Iris pigment epithelial cell (primary cell): ENCODE measurements at regions not wholly inside any gene's neighbourhood (a gene's known extent, or its start where the extent isn't known, plus 50 kb on each side); places are given as distances from the start of the nearest gene placed in this dataset.

Experiments used
- DNase-seq: peaks from one replicate; pipeline ENCODE4 v3.0.0-alpha.2; 2011; ENCODE audit warnings: low read depth

GRCh38 chr15:72920551-72920950 is 131.7 kb upstream of the NEO1 start:
- DNase-seq = no peak

GRCh38 chr15:72919936-72920465 is 132.3 kb upstream of the NEO1 start:
- DNase-seq = no peak

- DNase-seq = peak; percentile 2
Observed at GRCh38 chr15:72916897-72917296, 133.3 kb upstream of the ADPGK start.

DNA sequence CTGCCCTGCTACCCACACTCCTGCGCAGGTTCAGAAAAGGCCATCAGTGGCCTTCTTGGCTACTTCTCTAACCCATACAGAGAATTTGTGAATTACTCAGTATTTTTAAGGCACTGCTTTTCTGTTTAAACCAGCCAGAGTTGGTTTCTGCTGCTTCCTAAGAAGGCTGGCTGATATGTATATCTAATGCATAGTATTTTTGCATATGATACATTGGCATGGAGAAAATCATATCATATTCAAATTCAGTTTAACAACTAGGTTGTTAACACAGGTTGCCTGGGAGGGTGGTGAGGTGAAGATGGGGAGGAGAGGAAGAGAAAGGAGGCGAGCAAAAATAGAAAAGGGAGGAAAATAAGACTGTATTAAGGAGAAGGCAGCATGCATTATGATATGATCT is 132.8 kb upstream of the ADPGK start:
- no peak for DNase-seq

GRCh38 chr15:72915843-72916242 is 132.3 kb upstream of the ADPGK start:
- DNase-seq = no peak

- DNase-seq = no peak
Observed at GRCh38 chr15:72912996-72913395, 129.4 kb upstream of the ADPGK start.

- no peak for DNase-seq
Observed at GRCh38 chr15:72912121-72912520, 128.6 kb upstream of the ADPGK start.

DNA sequence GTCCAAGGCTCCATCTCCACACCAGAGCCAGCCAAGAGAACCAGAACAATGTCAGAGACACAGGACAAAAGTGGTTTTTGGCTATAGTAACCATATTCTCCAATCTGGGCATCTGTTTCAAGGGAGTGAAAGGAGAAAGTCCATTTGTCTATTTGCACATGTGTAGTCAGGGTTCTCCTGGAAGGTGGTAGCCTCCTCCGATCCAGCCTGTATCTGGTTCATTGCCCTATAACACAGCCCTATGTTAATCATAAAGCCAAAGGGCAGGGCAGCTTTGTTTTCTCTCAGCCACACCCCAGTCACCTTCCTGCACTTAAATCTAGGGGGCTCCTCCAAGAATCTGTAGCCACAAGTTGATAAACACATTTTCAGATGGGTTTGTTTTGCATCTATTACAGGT is 128.1 kb upstream of the ADPGK start:
- no peak for DNase-seq

DNA sequence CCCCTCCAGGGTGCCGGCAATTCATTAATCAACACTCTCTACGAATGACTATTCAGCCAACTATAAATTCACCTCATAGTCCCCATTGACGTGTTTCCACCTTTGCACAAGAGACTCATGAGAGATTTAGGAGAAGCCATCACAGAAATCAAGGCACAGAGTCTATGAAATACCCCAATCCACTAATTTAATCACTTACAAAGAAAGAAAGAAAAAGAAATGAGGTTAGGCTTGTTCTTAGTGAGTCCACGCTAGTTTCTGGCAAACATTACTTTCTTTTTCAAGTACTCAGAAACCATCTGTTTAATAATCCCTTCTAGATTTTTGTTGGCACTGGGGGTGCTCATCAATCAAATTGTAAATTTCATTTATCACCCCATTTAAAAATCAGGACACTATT is 125.2 kb upstream of the ADPGK start:
- DNase-seq = no peak

GRCh38 chr15:72907733-72908132 is 124.2 kb upstream of the ADPGK start:
- no peak for DNase-seq

- DNase-seq = no peak
Observed at GRCh38 chr15:72902919-72903260, 119.3 kb upstream of the ADPGK start.

GRCh38 chr15:72902245-72902918 is 118.8 kb upstream of the ADPGK start:
- DNase-seq = peak; percentile 14

- no peak for DNase-seq
Observed at GRCh38 chr15:72892986-72893385, 109.4 kb upstream of the ADPGK start.

DNA sequence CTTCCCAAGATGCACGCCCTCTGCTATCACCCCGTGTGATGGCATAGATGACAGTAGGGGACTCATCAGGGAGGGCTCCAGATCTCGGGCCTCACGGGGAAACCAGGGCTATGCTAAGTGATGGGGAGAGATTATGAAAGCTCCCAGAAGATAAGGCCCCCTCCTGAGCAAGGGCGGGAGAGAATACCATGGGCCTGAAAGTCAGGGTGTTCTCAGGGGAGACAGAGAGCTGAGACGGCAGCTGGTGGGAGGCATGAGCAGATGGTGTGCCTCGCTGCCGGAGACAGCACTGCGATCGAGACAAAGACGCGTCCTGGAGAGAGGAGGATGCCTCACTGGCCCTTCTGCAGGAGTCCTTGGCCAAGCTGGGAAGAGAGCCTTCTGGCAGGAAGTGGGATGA is 106.5 kb upstream of the ADPGK start:
- DNase-seq = no peak

DNA sequence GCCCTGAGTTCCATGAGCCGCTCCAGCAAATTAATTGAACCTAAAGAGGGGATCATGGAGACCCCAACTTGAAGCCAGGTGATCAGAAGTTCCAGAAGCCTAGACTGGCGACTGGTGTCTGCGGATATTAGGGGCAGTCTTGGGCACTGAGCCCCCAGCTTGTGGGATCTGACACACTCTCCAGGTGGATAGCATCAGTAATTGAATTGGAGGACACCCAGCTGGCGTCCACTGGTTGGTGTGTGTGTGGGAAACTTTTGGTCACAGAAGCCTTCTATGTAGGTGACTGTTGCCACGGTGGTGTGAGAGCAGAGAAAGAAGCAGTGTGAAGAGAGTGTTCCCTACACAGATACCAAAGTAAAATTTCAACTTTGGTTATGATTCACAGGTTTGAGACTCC is 106.0 kb upstream of the ADPGK start:
- no peak for DNase-seq

DNA sequence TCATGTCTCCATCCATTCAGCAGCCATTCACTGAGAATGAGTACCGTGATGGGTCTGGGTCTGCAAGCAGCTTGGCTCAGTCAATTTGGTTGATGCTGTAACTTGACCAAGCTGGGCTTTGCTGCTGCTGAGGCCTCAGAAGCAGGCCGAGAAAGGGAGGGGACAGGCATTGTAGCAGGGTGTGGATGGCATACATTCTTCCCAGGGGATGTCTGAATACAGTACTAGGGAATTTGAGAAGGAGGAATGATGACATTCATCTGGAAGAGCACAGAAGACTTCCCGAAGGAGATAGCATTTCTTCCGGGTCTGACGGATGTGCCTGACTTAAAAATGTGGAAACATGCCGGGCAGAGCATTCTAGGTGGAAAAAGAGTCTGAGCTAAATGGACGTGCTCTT is 105.3 kb upstream of the ADPGK start:
- DNase-seq = no peak

DNA sequence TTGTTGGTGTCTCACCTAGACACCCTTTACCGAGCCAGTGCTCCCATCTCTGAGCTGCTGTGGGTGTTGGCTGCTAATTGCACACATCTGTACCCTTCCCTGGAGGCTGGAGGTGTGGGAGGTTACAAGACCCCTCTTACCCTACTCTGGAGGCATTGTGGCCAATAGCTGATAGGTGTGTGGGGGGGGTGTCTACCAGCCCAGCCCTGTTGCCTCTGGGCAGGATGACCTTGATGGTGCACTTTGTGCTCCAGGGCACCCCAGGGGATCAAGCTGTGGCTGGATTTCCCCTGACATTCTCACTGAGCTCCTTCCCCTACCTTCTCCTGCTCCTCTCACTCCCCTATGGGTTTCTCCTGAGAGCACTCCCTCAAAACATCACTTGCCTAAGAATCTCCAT is 104.7 kb upstream of the ADPGK start:
- no peak for DNase-seq

GRCh38 chr15:72887376-72887775 is 103.8 kb upstream of the ADPGK start:
- no peak for DNase-seq

DNA sequence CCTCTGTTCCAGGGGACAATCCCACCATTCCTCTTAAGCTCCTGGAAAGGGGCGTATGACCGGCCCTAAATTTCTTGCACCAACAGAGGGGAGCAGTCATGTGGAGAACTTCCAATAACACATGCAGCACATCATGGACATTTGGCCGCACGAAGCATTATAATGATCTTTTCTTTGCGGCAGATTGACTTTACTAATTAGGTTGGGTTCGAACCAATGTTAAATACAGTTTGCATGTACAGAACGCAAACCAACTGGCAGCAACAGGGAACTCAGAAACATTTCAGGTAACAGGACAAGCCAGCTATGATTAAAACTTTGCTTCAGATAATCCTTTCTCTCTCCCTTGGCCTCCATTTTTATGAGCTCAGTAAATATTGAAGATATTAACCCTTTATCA is 100.8 kb upstream of the ADPGK start:
- DNase-seq = no peak

DNA sequence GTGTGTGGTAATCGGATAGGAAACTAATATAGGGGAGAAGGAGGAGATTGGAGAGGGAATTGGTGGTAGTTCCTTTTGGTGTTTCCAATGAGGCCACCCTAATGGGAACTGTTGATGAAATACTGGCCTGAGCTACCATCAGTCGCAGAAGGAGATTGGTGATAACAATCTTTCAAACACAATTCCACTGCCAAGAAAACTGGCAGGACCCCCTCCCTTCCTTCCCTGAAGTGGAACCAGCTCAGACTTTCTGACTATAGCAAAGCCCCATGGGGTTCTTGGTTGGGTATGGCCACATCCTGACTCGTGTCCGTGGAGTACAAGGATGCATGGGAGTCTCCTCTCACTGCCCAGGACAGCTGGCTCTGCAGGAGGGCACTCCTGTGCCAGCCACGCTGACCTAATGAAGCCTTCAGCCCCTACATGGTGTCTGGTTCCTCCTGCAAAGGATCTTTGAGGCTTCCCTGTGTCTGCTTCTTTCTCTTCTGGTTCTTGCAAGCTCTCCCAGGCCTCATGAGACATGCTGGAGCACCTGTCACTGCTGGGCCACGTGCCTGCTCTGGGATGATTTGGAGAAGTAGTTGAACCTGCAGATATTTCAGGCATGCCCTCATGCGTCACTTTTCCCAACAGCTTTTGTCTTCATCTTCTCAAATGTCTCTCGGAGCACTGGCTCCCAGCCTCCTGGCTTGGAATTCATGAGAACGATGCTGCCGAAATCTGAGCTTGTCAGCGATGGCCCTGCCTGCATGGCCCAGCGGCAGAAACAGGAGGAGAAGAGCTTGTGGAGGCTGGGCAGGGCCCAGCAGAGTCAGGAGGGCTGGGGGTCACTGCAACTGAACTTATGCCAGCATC is 90.0 kb upstream of the ADPGK start:
- DNase-seq = no peak

- DNase-seq = no peak
Observed at GRCh38 chr15:72872066-72872845, 88.7 kb upstream of the ADPGK start.

GRCh38 chr15:72866866-72867616 is 83.5 kb upstream of the ADPGK start:
- no peak for DNase-seq
